GM10266 (cell line): ENCODE measurements at regions not wholly inside any gene's neighbourhood (a gene's known extent, or its start where the extent isn't known, plus 50 kb on each side); places are given as distances from the start of the nearest gene placed in this dataset.

Experiments used
- DNase-seq: peaks from one replicate; pipeline ENCODE4 v3.0.0; 2012; ENCODE audit errors: extremely low spot score
- CTCF ChIP-seq: IDR thresholded peaks from 2 replicates; pipeline ENCODE4 v1.5.1; 2012; ENCODE audit warnings: mild to moderate bottlenecking, low read depth; ENCODE audit not compliant: control insufficient read depth, insufficient read depth; ENCODE audit errors: missing control alignments

- no peak for DNase-seq
- no peak for TF ChIP-seq CTCF
Observed at GRCh38 chr18:29254123-29254522, 1077.2 kb upstream of the CDH2 start.

- TF ChIP-seq CTCF = no peak
- DNase-seq = no peak
Observed at GRCh38 chr18:29251681-29252080, 1074.8 kb upstream of the CDH2 start.

GRCh38 chr18:29250843-29251242 lies 1073.9 kb upstream of the CDH2 start:
- no peak for TF ChIP-seq CTCF
- no peak for DNase-seq

- no peak for TF ChIP-seq CTCF
Observed at GRCh38 chr18:29250259-29250658, 1073.3 kb upstream of the CDH2 start.

GRCh38 chr18:29248805-29249204 lies 1071.9 kb upstream of the CDH2 start:
- no peak for DNase-seq
- TF ChIP-seq CTCF = no peak

More at GRCh38 chr18:29250259-29250658, 1073.3 kb upstream of the CDH2 start:
- no peak for DNase-seq

GRCh38 chr18:29241199-29241598 lies 1064.3 kb upstream of the CDH2 start:
- TF ChIP-seq CTCF = no peak
- DNase-seq = no peak

GRCh38 chr18:29234751-29235150 lies 1057.8 kb upstream of the CDH2 start:
- DNase-seq = no peak
- TF ChIP-seq CTCF = no peak

GRCh38 chr18:29226213-29226612 lies 1049.3 kb upstream of the CDH2 start:
- TF ChIP-seq CTCF = no peak
- no peak for DNase-seq
